Renal cortex interstitium (tissue), 11 donors: ENCODE measurements at regions not wholly inside any gene's neighbourhood (a gene's known extent, or its start where the extent isn't known, plus 50 kb on each side); places are given as distances from the start of the nearest gene placed in this dataset.

Source experiments
- DNase-seq, 11 donors: peaks; one replicate each; pipeline ENCODE4 v3.0.0-alpha.2; 2013; ENCODE audit warnings: low read depth in 9 of 11, low spot score in 4 of 11; ENCODE audit errors: extremely low read depth in 1 of 11

GRCh38 chr1:166221316-166221715 is 54.5 kb upstream of the FAM78B start:
- DNase-seq = no peak

GRCh38 chr1:166233750-166234366 is 67.1 kb upstream of the FAM78B start:
- no peak for DNase-seq

- no peak for DNase-seq
Observed at GRCh38 chr1:166235728-166236127, 68.9 kb upstream of the FAM78B start.

GRCh38 chr1:166237675-166238074 is 70.9 kb upstream of the FAM78B start:
- no peak for DNase-seq

- DNase-seq = no peak
Observed at GRCh38 chr1:166253076-166253779, 86.4 kb upstream of the FAM78B start.

- DNase-seq = no peak
Observed at GRCh38 chr1:166258017-166258416, 91.2 kb upstream of the FAM78B start.

GRCh38 chr1:166261511-166261910 is 94.7 kb upstream of the FAM78B start:
- DNase-seq = no peak

- no peak for DNase-seq
Observed at GRCh38 chr1:166270476-166271150, 103.8 kb upstream of the FAM78B start.

- DNase-seq = no peak
Observed at GRCh38 chr1:166271151-166271538, 104.3 kb upstream of the FAM78B start.

- no peak for DNase-seq
Observed at GRCh38 chr1:166272155-166272554, 105.4 kb upstream of the FAM78B start.

- no peak for DNase-seq
Observed at GRCh38 chr1:166272851-166273250, 106.0 kb upstream of the FAM78B start.

GRCh38 chr1:166273618-166274017 is 106.8 kb upstream of the FAM78B start:
- DNase-seq = peak in 1 of 11 donors; percentile 1

- DNase-seq = no peak
Observed at GRCh38 chr1:166282391-166283137, 115.8 kb upstream of the FAM78B start.

- peak in 1 of 11 donors; percentile 2 for DNase-seq
Observed at GRCh38 chr1:166283190-166283589, 116.4 kb upstream of the FAM78B start.

GRCh38 chr1:166283600-166283999 is 116.8 kb upstream of the FAM78B start:
- DNase-seq = no peak

GRCh38 chr1:166289309-166290050 is 122.7 kb upstream of the FAM78B start:
- DNase-seq = no peak

- DNase-seq = no peak
Observed at GRCh38 chr1:166295656-166296055, 128.9 kb upstream of the FAM78B start.

GRCh38 chr1:166297993-166298392 is 131.2 kb upstream of the FAM78B start:
- no peak for DNase-seq

GRCh38 chr1:166300767-166301166 is 134.0 kb upstream of the FAM78B start:
- no peak for DNase-seq
